ENCODE measurements at regions not wholly inside any gene's neighbourhood (a gene's known extent, or its start where the extent isn't known, plus 50 kb on each side); places are given as distances from the start of the nearest gene placed in this dataset.
A peak's percentile ranks its signal among the peaks of the same experiment; 100 is the strongest.

- H3K27ac Mint-ChIP-seq, result peak overlapping the region; percentile 43
- H3K4me3 Mint-ChIP-seq, result no peak overlapping the region
- H3K4me1 Mint-ChIP-seq (ENCODE audit: low read depth), result peaks cover 20% of the 10 kb centered on the region
- peaks cover 4% of the 10 kb centered on the region for H3K36me3 Mint-ChIP-seq (ENCODE audit: low read depth)
- DNase-seq (peak; percentile 81), ATAC-seq (peak; percentile 95)
- H3K9me3 Mint-ChIP-seq, result peaks cover 5% of the 10 kb centered on the region
- H3K27me3 Mint-ChIP-seq, result peaks cover 6% of the 10 kb centered on the region
- intact Hi-C loops (cut with micrococcal nuclease), result no loop called here
- ChIA-PET CTCF (no interaction called here), POLR2A (interaction anchor here (0.6 kb wide), 1 partner anchor 282 kb away, joined by 3 read pairs; no protein-coding TSS in a partner anchor)
- no peak for TF ChIP-seq CTCF (IDR thresholded peaks at IDR 0.05)
Observed at GRCh38 chr9:95626885-95627558, 110.3 kb upstream of the PTCH1 start.

GRCh38 chr9:95626341-95626740, 109.6 kb upstream of the PTCH1 start:
- CTCF ChIA-PET, result no interaction called here
- no peak for TF ChIP-seq CTCF (IDR thresholded peaks at IDR 0.05)
- ATAC-seq (no peak), DNase-seq (no peak)
- Mint-ChIP-seq H3K27me3 (peaks cover 6% of the 10 kb centered on the region), H3K9me3 (peaks cover 5% of the 10 kb centered on the region), H3K36me3 (ENCODE audit: low read depth) (peaks cover 4% of the 10 kb centered on the region), H3K4me1 (ENCODE audit: low read depth) (peaks cover 20% of the 10 kb centered on the region), H3K27ac (no peak overlapping the region), H3K4me3 (no peak overlapping the region)
- POLR2A ChIA-PET, result no interaction called here
- intact Hi-C loops (cut with micrococcal nuclease), result no loop called here

GRCh38 chr9:95623640-95624039, 106.9 kb upstream of the PTCH1 start:
- Mint-ChIP-seq H3K27ac (no peak overlapping the region), H3K36me3 (ENCODE audit: low read depth) (peaks cover 4% of the 10 kb centered on the region), H3K4me3 (no peak overlapping the region), H3K9me3 (peaks cover 5% of the 10 kb centered on the region), H3K27me3 (peaks cover 6% of the 10 kb centered on the region), H3K4me1 (ENCODE audit: low read depth) (peaks cover 20% of the 10 kb centered on the region)
- no peak for ATAC-seq
- CTCF ChIA-PET, result no interaction called here
- POLR2A ChIA-PET, result no interaction called here
- no peak for TF ChIP-seq CTCF (IDR thresholded peaks at IDR 0.05)
- intact Hi-C loops (cut with micrococcal nuclease), result no loop called here
- no peak for DNase-seq

- Mint-ChIP-seq H3K4me3 (no peak overlapping the region), H3K36me3 (ENCODE audit: low read depth) (peaks cover 1% of the 10 kb centered on the region), H3K27me3 (peaks cover 3% of the 10 kb centered on the region), H3K27ac (no peak overlapping the region), H3K9me3 (no peaks in the 10 kb centered on the region), H3K4me1 (ENCODE audit: low read depth) (peaks cover 6% of the 10 kb centered on the region)
- intact Hi-C loops (cut with micrococcal nuclease), result no loop called here
- DNase-seq (no peak), ATAC-seq (no peak)
- ChIA-PET CTCF (no interaction called here), POLR2A (no interaction called here)
- no peak for TF ChIP-seq CTCF (IDR thresholded peaks at IDR 0.05)
Observed at GRCh38 chr9:95620722-95621121, 104.0 kb upstream of the PTCH1 start.

GRCh38 chr9:95620314-95620713, 103.5 kb upstream of the PTCH1 start:
- no peak for ATAC-seq
- H3K36me3 Mint-ChIP-seq (ENCODE audit: low read depth), result no peaks in the 10 kb centered on the region
- intact Hi-C loops (cut with micrococcal nuclease), result no loop called here
- TF ChIP-seq CTCF (IDR thresholded peaks at IDR 0.05), result no peak
- no peaks in the 10 kb centered on the region for H3K9me3 Mint-ChIP-seq
- H3K27me3 Mint-ChIP-seq, result peaks cover 3% of the 10 kb centered on the region
- POLR2A ChIA-PET, result no interaction called here
- H3K27ac Mint-ChIP-seq, result no peak overlapping the region
- H3K4me1 Mint-ChIP-seq (ENCODE audit: low read depth), result peaks cover 6% of the 10 kb centered on the region
- no peak overlapping the region for H3K4me3 Mint-ChIP-seq
- no peak for DNase-seq
- CTCF ChIA-PET, result no interaction called here
